HepG2 (cell line): ENCODE measurements at regions not wholly inside any gene's neighbourhood (a gene's known extent, or its start where the extent isn't known, plus 50 kb on each side); places are given as distances from the start of the nearest gene placed in this dataset.

Experiments used
- ATAC-seq: fragments of 200-7000 bp; cut with Tn5 transposase; 3 replicates; pipeline ENCODE4 v1.9.1; 2020; ENCODE audit warnings: mild to moderate bottlenecking, moderate library complexity
- BruUV-seq: library from RNA; stranded (reverse); fragments of 400-500 nt; replicated peaks from 2 replicates; lab custom pipeline; 2021; lab: Mats Ljungman, UMichigan
- CTCF ChIA-PET: fragments of 300-600 bp; formaldehyde crosslinking; extraction: SDS; loops from one replicate; lab custom pipeline; 2021; ENCODE audit warnings: low total read pairs, inconsistent platforms, low intra/inter-chr PET ratio; lab: Yijun Ruan, JAX
- POLR2A ChIA-PET: fragments of 350-600 bp; sonication (Branson Sonifier 250); formaldehyde crosslinking; loops from one replicate; lab custom pipeline; 2020; ENCODE audit warnings: antibody characterized with exemption, inconsistent platforms; lab: Yijun Ruan, JAX
- DNase-seq: peaks from one replicate; pipeline ENCODE4 v3.0.0-alpha.2; 2015; ENCODE audit warnings: low spot score
- FAIRE-seq: peaks from 3 replicates; lab custom pipeline; 2011; peaks lifted over from hg19 to GRCh38; lab: Jason Lieb, UNC
- H2AFZ ChIP-seq: one replicate; pipeline ENCODE4 v1.6.1; 2011; ENCODE audit warnings: low read length, inconsistent platforms
- H3K27ac ChIP-seq: fragments of 300-600 bp; 3 replicates; pipeline ENCODE4 v1.8.0; 2011; ENCODE audit warnings: mixed run types, mild to moderate bottlenecking, mixed read lengths, low read length, inconsistent platforms; ENCODE audit not compliant: insufficient read depth; ENCODE audit errors: extremely low read length
- H3K27me3 ChIP-seq, 2 experiments: fragments of 200-600 bp in 1 of 2; 2 replicates in 1 of 2; 3 replicates in 1 of 2; pipeline versions ENCODE4 v1.6.0 to v1.8.0; 2011; ENCODE audit warnings: low read length in 2 of 2, mild to moderate bottlenecking in 2 of 2, moderate library complexity in 2 of 2, inconsistent platforms in 1 of 2; ENCODE audit not compliant: insufficient read depth in 2 of 2, control insufficient read depth in 1 of 2
- H3K36me3 ChIP-seq, 2 experiments: fragments of 200-600 bp in 1 of 2; replicated peaks in 1 of 2; 2 replicates in 1 of 2; 3 replicates in 1 of 2; pipeline versions ENCODE4 v1.5.1 to v1.8.0; 2011; ENCODE audit warnings: low read length in 2 of 2, inconsistent platforms in 1 of 2; ENCODE audit not compliant: insufficient read depth in 2 of 2, control insufficient read depth in 1 of 2
- H3K4me1 ChIP-seq: 2 replicates; pipeline ENCODE4 v1.5.1; 2012; ENCODE audit warnings: low read length, inconsistent platforms; ENCODE audit not compliant: insufficient read depth
- H3K4me2 ChIP-seq: 2 replicates; pipeline ENCODE4 v1.6.0; 2011; ENCODE audit warnings: low read depth, low read length, inconsistent platforms
- H3K4me3 ChIP-seq, 3 experiments: fragments of 200-600 bp in 1 of 3; sonication (generic), shearing (Covaris generic) in 1 of 3; replicated peaks in 1 of 3; 2 replicates each; pipeline ENCODE4 v1.5.1; 2011 to 2016; ENCODE audit warnings: low read length in 3 of 3, inconsistent platforms in 2 of 3, low read depth in 2 of 3, mild to moderate bottlenecking in 2 of 3, control low read depth in 1 of 3, mixed read lengths in 1 of 3; ENCODE audit not compliant: insufficient read depth in 1 of 3
- H3K79me2 ChIP-seq: one replicate; pipeline ENCODE4 v1.6.1; 2011; ENCODE audit warnings: low read length, inconsistent platforms; ENCODE audit not compliant: insufficient read depth
- H3K9ac ChIP-seq: 2 replicates; pipeline ENCODE4 v1.6.0; 2011; ENCODE audit warnings: mild to moderate bottlenecking, low read depth, low read length, inconsistent platforms; ENCODE audit not compliant: insufficient read depth
- H3K9me3 ChIP-seq: 2 replicates; pipeline ENCODE4 v1.5.1; 2012; ENCODE audit warnings: mild to moderate bottlenecking, low read length
- H4K20me1 ChIP-seq: 2 replicates; pipeline ENCODE4 v1.6.0; 2011; ENCODE audit warnings: inconsistent platforms, mild to moderate bottlenecking, low read length, moderate library complexity; ENCODE audit not compliant: insufficient read depth
- ARID2 ChIP-seq: sonication (generic); formaldehyde crosslinking; IDR thresholded peaks from 2 replicates; pipeline ENCODE4 v1.8.1; 2022; ENCODE audit warnings: mild to moderate bottlenecking, missing genetic modification reagents, borderline replicate concordance
- MIXL1 ChIP-seq: IDR thresholded peaks from 2 replicates; pipeline ENCODE4 v1.6.1; 2016
- TCF7L2 ChIP-seq: IDR thresholded peaks from 2 replicates; pipeline ENCODE4 v1.6.1; 2011; ENCODE audit warnings: mild to moderate bottlenecking, low read depth, low read length, moderate library complexity
- XBP1 ChIP-seq: sonication (generic); formaldehyde crosslinking; IDR thresholded peaks from 2 replicates; pipeline ENCODE4 v1.5.0; 2020; ENCODE audit warnings: missing genetic modification reagents
- ZFAT ChIP-seq: sonication (generic); formaldehyde crosslinking; conservative IDR thresholded peaks from 2 replicates; pipeline ENCODE4 v1.8.1; 2023; ENCODE audit warnings: missing genetic modification reagents, inconsistent platforms
- ZNF225 ChIP-seq: sonication (generic); formaldehyde crosslinking; IDR thresholded peaks from 2 replicates; pipeline ENCODE4 v1.4.0; 2020; ENCODE audit warnings: mild to moderate bottlenecking, missing genetic modification reagents
- WGBS: methylation state at CpG from one replicate; pipeline ENCODE4 v1.1.6; 2017; ENCODE audit warnings: low lambda C conversion rate; 5-methylcytosine and 5-hydroxymethylcytosine counted together
- in situ Hi-C: cut with HindIII; loops from 2 replicates; pipeline ENCODE4 v1.10.0; 2017; ENCODE audit warnings: low pct_unique_long_range_greater_than_20kb; ENCODE audit not compliant: extremely low pct_ligation_motif_present
- intact Hi-C: fragments of 100-400 bp; cut with micrococcal nuclease; formaldehyde crosslinking; loops from one replicate; pipeline ENCODE4 v1.10.0; 2022; ENCODE audit not compliant: unreplicated experiment
- TF ChIP-seq, protein P1 (sequence below): sonication (generic); formaldehyde crosslinking; IDR thresholded peaks from 2 replicates; pipeline ENCODE4 v1.5.1; 2020; ENCODE audit warnings: missing genetic modification reagents, mild to moderate bottlenecking, borderline replicate concordance
- TF ChIP-seq, protein P2 (sequence below), 2 experiments: fragments of 450-650 bp in 1 of 2; sonication (generic) in 1 of 2; formaldehyde crosslinking in 1 of 2; IDR thresholded peaks; 2 replicates each; pipeline versions ENCODE4 v1.6.1 to v1.8.0; 2016 to 2022; ENCODE audit warnings: antibody characterized with exemption in 1 of 2, mild to moderate bottlenecking in 1 of 2, missing genetic modification reagents in 1 of 2
- TF ChIP-seq, protein P3 (sequence below): sonication (generic); formaldehyde crosslinking; IDR thresholded peaks from 2 replicates; pipeline ENCODE4 v1.4.0; 2020; ENCODE audit warnings: missing genetic modification reagents, borderline replicate concordance
- TF ChIP-seq, protein P4 (sequence below): sonication (generic); formaldehyde crosslinking; IDR thresholded peaks from 2 replicates; pipeline ENCODE4 v1.8.1; 2023; ENCODE audit warnings: missing genetic modification reagents, mild to moderate bottlenecking, borderline replicate concordance

DNA sequence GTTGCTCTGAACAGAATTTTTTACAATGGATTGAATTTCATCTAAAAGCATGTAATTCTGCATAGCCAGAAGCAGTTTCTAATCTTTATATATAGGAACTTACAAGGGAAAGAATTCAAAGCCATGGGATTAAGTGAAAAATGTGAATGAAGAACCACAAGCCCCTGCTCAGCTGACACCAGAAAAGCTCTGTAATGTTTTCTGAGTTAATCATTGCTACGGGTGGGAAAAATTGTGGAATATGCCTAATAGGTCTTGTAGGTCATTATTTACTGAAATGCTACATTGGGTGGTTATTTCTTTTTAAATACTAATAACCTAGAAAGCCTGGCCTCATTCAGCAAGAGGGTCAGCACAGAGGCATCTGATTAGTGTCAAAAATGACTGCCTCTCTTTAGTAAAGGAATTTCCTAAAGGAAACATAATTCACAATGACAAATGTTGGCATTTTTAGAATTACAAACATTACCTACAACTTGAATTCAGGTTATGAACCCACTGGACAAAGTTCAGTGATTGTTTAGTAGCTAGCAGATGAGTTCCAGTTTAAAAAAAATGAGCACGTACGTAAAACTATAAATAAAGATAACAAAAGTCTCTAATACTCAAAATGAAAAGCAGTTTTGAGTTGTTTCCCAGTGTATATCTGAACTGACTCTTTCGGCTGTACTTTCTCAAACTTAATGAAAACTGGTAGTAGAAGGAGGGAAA is 75.3 kb downstream of the BMP4 start:
- Histone ChIP-seq H3K4me2 (peak overlapping the region; percentile 65), H3K9ac (peak overlapping the region; percentile 55), H3K27ac (peak overlapping the region; percentile 77), H3K27me3 (no peaks in the 10 kb centered on the region), H3K9me3 (no peaks in the 10 kb centered on the region), H3K79me2 (no peaks in the 10 kb centered on the region), H2AFZ (peak overlapping the region; percentile 62), H3K4me3 (peak overlapping the region in 2 of 3 experiments; percentile 13 to 29; a peak in 3 of 6 replicates), H3K4me1 (peaks cover 66% of the 10 kb centered on the region), H4K20me1 (no peaks in the 10 kb centered on the region), H3K36me3 (no peaks in the 10 kb centered on the region)
- intact Hi-C loops (loop anchor here (10.0 kb wide), 1 partner anchor 63 kb away; no protein-coding TSS in a partner anchor), in situ Hi-C loops (no loop called here)
- WGBS, result 10% methylated on average over 4 of the region's 4 CpGs
- POLR2A ChIA-PET, result interaction anchor here (0.8 to 1.7 kb wide), 2 partner anchors 23 to 72 kb away, joined by 3 to 4 read pairs; no protein-coding TSS in a partner anchor
- CTCF ChIA-PET, result no interaction called here
- peak; percentile 4 for FAIRE-seq
- ATAC-seq, result peak; percentile 84
- no TSS peak for BruUV-seq
- peak; percentile 86 for DNase-seq
- TF ChIP-seq, protein P1, sequence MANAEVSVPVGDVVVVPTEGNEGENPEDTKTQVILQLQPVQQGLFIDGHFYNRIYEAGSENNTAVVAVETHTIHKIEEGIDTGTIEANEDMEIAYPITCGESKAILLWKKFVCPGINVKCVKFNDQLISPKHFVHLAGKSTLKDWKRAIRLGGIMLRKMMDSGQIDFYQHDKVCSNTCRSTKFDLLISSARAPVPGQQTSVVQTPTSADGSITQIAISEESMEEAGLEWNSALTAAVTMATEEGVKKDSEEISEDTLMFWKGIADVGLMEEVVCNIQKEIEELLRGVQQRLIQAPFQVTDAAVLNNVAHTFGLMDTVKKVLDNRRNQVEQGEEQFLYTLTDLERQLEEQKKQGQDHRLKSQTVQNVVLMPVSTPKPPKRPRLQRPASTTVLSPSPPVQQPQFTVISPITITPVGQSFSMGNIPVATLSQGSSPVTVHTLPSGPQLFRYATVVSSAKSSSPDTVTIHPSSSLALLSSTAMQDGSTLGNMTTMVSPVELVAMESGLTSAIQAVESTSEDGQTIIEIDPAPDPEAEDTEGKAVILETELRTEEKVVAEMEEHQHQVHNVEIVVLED (CRISPR knock-in tag), result no peak
- TF ChIP-seq, protein P2, sequence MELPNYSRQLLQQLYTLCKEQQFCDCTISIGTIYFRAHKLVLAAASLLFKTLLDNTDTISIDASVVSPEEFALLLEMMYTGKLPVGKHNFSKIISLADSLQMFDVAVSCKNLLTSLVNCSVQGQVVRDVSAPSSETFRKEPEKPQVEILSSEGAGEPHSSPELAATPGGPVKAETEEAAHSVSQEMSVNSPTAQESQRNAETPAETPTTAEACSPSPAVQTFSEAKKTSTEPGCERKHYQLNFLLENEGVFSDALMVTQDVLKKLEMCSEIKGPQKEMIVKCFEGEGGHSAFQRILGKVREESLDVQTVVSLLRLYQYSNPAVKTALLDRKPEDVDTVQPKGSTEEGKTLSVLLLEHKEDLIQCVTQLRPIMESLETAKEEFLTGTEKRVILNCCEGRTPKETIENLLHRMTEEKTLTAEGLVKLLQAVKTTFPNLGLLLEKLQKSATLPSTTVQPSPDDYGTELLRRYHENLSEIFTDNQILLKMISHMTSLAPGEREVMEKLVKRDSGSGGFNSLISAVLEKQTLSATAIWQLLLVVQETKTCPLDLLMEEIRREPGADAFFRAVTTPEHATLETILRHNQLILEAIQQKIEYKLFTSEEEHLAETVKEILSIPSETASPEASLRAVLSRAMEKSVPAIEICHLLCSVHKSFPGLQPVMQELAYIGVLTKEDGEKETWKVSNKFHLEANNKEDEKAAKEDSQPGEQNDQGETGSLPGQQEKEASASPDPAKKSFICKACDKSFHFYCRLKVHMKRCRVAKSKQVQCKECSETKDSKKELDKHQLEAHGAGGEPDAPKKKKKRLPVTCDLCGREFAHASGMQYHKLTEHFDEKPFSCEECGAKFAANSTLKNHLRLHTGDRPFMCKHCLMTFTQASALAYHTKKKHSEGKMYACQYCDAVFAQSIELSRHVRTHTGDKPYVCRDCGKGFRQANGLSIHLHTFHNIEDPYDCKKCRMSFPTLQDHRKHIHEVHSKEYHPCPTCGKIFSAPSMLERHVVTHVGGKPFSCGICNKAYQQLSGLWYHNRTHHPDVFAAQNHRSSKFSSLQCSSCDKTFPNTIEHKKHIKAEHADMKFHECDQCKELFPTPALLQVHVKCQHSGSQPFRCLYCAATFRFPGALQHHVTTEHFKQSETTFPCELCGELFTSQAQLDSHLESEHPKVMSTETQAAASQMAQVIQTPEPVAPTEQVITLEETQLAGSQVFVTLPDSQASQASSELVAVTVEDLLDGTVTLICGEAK (IDR thresholded peaks at IDR 0.05), result no peak
- TF ChIP-seq, protein P2 (CRISPR knock-in tag; IDR thresholded peaks at IDR 0.05), result no peak
- TF ChIP-seq, protein P3, sequence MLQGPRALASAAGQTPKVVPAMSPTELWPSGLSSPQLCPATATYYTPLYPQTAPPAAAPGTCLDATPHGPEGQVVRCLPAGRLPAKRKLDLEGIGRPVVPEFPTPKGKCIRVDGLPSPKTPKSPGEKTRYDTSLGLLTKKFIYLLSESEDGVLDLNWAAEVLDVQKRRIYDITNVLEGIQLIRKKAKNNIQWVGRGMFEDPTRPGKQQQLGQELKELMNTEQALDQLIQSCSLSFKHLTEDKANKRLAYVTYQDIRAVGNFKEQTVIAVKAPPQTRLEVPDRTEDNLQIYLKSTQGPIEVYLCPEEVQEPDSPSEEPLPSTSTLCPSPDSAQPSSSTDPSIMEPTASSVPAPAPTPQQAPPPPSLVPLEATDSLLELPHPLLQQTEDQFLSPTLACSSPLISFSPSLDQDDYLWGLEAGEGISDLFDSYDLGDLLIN (CRISPR knock-in tag), result no peak
- TF ChIP-seq ARID2 (no peak), ZFAT (CRISPR knock-in tag) (no peak), ZNF225 (CRISPR knock-in tag) (no peak), MIXL1 (CRISPR knock-in tag) (0 out of 2 replicates have a peak, but pooled peaks have one; percentile 25), XBP1 (CRISPR knock-in tag) (no peak), TCF7L2 (no peak)
- TF ChIP-seq, protein P4, sequence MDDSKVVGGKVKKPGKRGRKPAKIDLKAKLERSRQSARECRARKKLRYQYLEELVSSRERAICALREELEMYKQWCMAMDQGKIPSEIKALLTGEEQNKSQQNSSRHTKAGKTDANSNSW (CRISPR knock-in tag), result no peak
